Loucy (cell line): ENCODE measurements at regions not wholly inside any gene's neighbourhood (a gene's known extent, or its start where the extent isn't known, plus 50 kb on each side); places are given as distances from the start of the nearest gene placed in this dataset.
A peak's percentile ranks its signal among the peaks of the same experiment; 100 is the strongest.

Experiments used
- CTCF ChIP-seq: fragments of 200-600 bp; sonication (generic); conservative IDR thresholded peaks from 2 replicates; pipeline ENCODE4 v1.5.1; 2014; ENCODE audit warnings: mild to moderate bottlenecking, antibody characterized with exemption, low read length
- EZH2phosphoT487 ChIP-seq: fragments of 200-600 bp; IDR thresholded peaks from 2 replicates; pipeline ENCODE4 v1.6.1; 2018; ENCODE audit warnings: antibody characterized with exemption, mild to moderate bottlenecking, moderate library complexity, borderline replicate concordance

GRCh38 chr15:31498329-31498728 lies 171.7 kb downstream of the KLF13 start:
- TF ChIP-seq CTCF (peak; percentile 24; the same call in 1 of the 2 replicates), EZH2phosphoT487 (no peak)
